Gastrocnemius medialis (tissue), 4 donors: ENCODE measurements at regions not wholly inside any gene's neighbourhood (a gene's known extent, or its start where the extent isn't known, plus 50 kb on each side); places are given as distances from the start of the nearest gene placed in this dataset.

Experiments used
- ATAC-seq, 2 donors: fragments of 150-250 bp; one replicate each; pipeline ENCODE4 v1.9.1; 2016
- DNase-seq, 2 donors: peaks; one replicate each; pipeline ENCODE4 v3.0.0-alpha.2; 2019
- H3K27ac ChIP-seq, 4 donors: fragments of 200-600 bp; sonication (generic); 1 replicate in 1 of 4; 2 replicates in 3 of 4; pipeline ENCODE4 v1.5.1; 2016 to 2018; ENCODE audit warnings: mild to moderate bottlenecking in 2 of 4, moderate library complexity in 1 of 4
- H3K27me3 ChIP-seq, 3 donors: fragments of 200-600 bp; sonication (generic) in 2 of 3; 1 replicate in 1 of 3; 2 replicates in 2 of 3; pipeline versions ENCODE4 v1.5.1 to v1.6.0; 2016 to 2019; ENCODE audit warnings: mild to moderate bottlenecking in 1 of 3, moderate library complexity in 1 of 3
- H3K36me3 ChIP-seq, 2 donors: fragments of 200-600 bp; sonication (generic) in 1 of 2; one replicate each; pipeline ENCODE4 v1.5.1; 2017 to 2018
- H3K4me1 ChIP-seq, 2 donors: fragments of 200-600 bp; sonication (generic) in 1 of 2; one replicate each; pipeline ENCODE4 v1.5.1; 2016 to 2017; ENCODE audit warnings: mild to moderate bottlenecking in 2 of 2
- H3K4me3 ChIP-seq, 4 donors: fragments of 200-600 bp; sonication (generic) in 3 of 4; 1 replicate in 1 of 4; 2 replicates in 3 of 4; pipeline ENCODE4 v1.5.1; 2016 to 2019; ENCODE audit warnings: mild to moderate bottlenecking in 2 of 4
- H3K9me3 ChIP-seq, 3 donors: fragments of 200-600 bp; sonication (generic) in 2 of 3; 1 replicate in 1 of 3; 2 replicates in 2 of 3; pipeline ENCODE4 v1.5.1; 2016 to 2019
- POLR2A ChIP-seq, 2 donors: fragments of 450-650 bp; IDR thresholded peaks; one replicate each; pipeline ENCODE4 v1.6.1; 2017; ENCODE audit warnings: antibody characterized with exemption in 2 of 2, mild to moderate bottlenecking in 2 of 2, moderate library complexity in 2 of 2
- in situ Hi-C, 4 donors: fragments of 200-750 bp; cut with MboI; loops; one replicate each; pipeline versions ENCODE4 v1.15.0 to v1.8.0; 2017; ENCODE audit warnings: low sequenced_read_pairs in 4 of 4
- intact Hi-C: fragments of 100-400 bp; cut with DNase I; formaldehyde crosslinking; loops from one replicate; pipeline ENCODE4 v1.15.1; 2023; ENCODE audit warnings: low total_unique reads
- TF ChIP-seq, protein P1 (sequence below), 5 experiments: fragments of 450-650 bp in 3 of 5; fragments of 200-600 bp in 2 of 5; sonication (generic) in 2 of 5; IDR thresholded peaks in 4 of 5; conservative IDR thresholded peaks in 1 of 5; 1 replicate in 4 of 5; 2 replicates in 1 of 5; pipeline ENCODE4 v1.5.1; 2016 to 2019; ENCODE audit warnings: antibody characterized with exemption in 5 of 5, mild to moderate bottlenecking in 3 of 5, moderate library complexity in 3 of 5

DNA sequence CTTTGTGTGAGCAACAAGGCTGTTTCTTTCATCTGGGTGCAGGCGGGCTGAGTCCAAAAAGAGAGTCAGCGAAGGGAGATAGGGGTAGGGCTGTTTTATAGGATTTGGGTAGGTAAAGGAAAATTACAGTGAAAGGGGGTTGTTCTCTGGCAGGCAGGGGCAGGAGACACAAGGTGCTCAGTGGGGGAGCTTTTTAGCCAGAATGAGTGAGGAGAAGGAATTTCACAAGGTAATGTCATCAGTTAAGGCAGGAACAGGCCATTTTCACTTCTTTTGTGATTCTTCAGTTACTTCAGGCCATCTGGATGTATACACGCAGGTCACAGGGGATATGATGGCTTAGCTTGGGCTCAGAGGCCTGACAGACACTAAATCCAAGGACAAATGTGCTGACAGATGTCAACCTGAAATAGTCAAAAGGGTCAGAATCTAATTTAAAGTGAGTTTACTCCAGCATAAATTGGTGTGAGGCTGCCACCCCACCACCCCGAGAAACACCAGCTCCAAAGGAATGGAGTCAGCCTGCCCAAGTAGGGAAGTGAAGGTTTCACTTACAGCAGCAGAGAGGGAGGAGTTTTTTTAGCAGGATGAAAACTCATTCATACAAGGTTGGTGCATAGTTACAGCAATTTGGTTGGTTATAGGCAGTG is 560.0 kb upstream of the CDH4 start:
- H3K9me3 ChIP-seq: no peaks in the 10 kb centered on the region
- H3K4me1 ChIP-seq: no peaks in the 10 kb centered on the region
- intact Hi-C loops: no loop called here
- H3K27ac ChIP-seq: no peak overlapping the region
- no peak for TF ChIP-seq POLR2A (IDR thresholded peaks at IDR 0.05)
- TF ChIP-seq, protein P1, sequence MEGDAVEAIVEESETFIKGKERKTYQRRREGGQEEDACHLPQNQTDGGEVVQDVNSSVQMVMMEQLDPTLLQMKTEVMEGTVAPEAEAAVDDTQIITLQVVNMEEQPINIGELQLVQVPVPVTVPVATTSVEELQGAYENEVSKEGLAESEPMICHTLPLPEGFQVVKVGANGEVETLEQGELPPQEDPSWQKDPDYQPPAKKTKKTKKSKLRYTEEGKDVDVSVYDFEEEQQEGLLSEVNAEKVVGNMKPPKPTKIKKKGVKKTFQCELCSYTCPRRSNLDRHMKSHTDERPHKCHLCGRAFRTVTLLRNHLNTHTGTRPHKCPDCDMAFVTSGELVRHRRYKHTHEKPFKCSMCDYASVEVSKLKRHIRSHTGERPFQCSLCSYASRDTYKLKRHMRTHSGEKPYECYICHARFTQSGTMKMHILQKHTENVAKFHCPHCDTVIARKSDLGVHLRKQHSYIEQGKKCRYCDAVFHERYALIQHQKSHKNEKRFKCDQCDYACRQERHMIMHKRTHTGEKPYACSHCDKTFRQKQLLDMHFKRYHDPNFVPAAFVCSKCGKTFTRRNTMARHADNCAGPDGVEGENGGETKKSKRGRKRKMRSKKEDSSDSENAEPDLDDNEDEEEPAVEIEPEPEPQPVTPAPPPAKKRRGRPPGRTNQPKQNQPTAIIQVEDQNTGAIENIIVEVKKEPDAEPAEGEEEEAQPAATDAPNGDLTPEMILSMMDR (IDR thresholded peaks at IDR 0.05 in 4 of 5, conservative IDR thresholded peaks at IDR 0.05 in 1 of 5): no peak
- in situ Hi-C loops: no loop called here
- DNase-seq (no peak), ATAC-seq (no peak)
- H3K4me3 ChIP-seq: no peak overlapping the region
- no peaks in the 10 kb centered on the region for H3K36me3 ChIP-seq
- no peaks in the 10 kb centered on the region for H3K27me3 ChIP-seq

- DNase-seq (no peak), ATAC-seq (no peak)
- intact Hi-C loops: no loop called here
- in situ Hi-C loops: no loop called here
- no peak overlapping the region for H3K4me3 ChIP-seq
- no peaks in the 10 kb centered on the region for H3K27me3 ChIP-seq
- no peaks in the 10 kb centered on the region for H3K36me3 ChIP-seq
- H3K9me3 ChIP-seq: no peaks in the 10 kb centered on the region
- no peak overlapping the region for H3K27ac ChIP-seq
- no peak for TF ChIP-seq POLR2A (IDR thresholded peaks at IDR 0.05)
- TF ChIP-seq, protein P1 (IDR thresholded peaks at IDR 0.05 in 4 of 5, conservative IDR thresholded peaks at IDR 0.05 in 1 of 5): no peak
- H3K4me1 ChIP-seq: no peaks in the 10 kb centered on the region
These were observed 558.4 kb upstream of the CDH4 start for GRCh38 chr20:60693496-60694133.

DNA sequence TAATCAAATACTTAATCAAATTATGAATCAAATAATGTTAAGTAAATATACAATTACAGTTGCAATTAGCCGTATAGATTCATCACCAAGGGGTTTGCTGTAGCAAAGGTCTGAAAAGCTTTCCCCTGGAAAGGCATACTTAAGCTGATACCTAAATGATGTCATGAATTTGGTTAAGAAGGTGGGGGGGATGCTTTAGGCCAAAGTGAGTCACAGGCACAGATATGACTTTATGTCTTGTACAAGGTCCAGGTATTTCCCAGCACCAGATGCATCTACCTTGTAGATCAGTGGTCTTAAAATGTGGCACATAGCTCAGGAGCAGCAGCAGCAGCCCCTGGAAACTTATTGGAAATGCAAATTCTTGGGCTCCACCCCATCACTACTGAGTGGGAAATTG is 557.3 kb upstream of the CDH4 start:
- no peaks in the 10 kb centered on the region for H3K27me3 ChIP-seq
- in situ Hi-C loops: no loop called here
- no peaks in the 10 kb centered on the region for H3K9me3 ChIP-seq
- TF ChIP-seq POLR2A (IDR thresholded peaks at IDR 0.05): no peak
- TF ChIP-seq, protein P1 (IDR thresholded peaks at IDR 0.05 in 4 of 5, conservative IDR thresholded peaks at IDR 0.05 in 1 of 5): no peak
- H3K4me1 ChIP-seq: no peaks in the 10 kb centered on the region
- no peak overlapping the region for H3K27ac ChIP-seq
- no peak for DNase-seq
- intact Hi-C loops: no loop called here
- no peak overlapping the region for H3K4me3 ChIP-seq
- ATAC-seq: no peak
- H3K36me3 ChIP-seq: no peaks in the 10 kb centered on the region

- no peak for ATAC-seq
- intact Hi-C loops (no loop called here), in situ Hi-C loops (no loop called here)
- DNase-seq: no peak
- Histone ChIP-seq H3K9me3 (no peaks in the 10 kb centered on the region), H3K4me3 (no peak overlapping the region), H3K27ac (no peak overlapping the region), H3K4me1 (no peaks in the 10 kb centered on the region), H3K27me3 (no peaks in the 10 kb centered on the region), H3K36me3 (no peaks in the 10 kb centered on the region)
- no peak for TF ChIP-seq POLR2A (IDR thresholded peaks at IDR 0.05)
- TF ChIP-seq, protein P1 (IDR thresholded peaks at IDR 0.05 in 4 of 5, conservative IDR thresholded peaks at IDR 0.05 in 1 of 5): no peak
These were observed 556.6 kb upstream of the CDH4 start for GRCh38 chr20:60695226-60696000.
